Middle frontal gyrus (tissue), 1 donor: ENCODE measurements at regions not wholly inside any gene's neighbourhood (a gene's known extent, or its start where the extent isn't known, plus 50 kb on each side); places are given as distances from the start of the nearest gene placed in this dataset.
"Not testable (repeated sequence)": the region's sequence is repeated elsewhere in the genome, so short reads cannot be mapped to it uniquely, and the experiment has no call there.

ENCODE experiments used
- DNase-seq: peaks from one replicate; pipeline ENCODE4 v3.0.0-alpha.2; 2015; ENCODE audit warnings: low spot score; ENCODE audit errors: extremely low spot score

DNA sequence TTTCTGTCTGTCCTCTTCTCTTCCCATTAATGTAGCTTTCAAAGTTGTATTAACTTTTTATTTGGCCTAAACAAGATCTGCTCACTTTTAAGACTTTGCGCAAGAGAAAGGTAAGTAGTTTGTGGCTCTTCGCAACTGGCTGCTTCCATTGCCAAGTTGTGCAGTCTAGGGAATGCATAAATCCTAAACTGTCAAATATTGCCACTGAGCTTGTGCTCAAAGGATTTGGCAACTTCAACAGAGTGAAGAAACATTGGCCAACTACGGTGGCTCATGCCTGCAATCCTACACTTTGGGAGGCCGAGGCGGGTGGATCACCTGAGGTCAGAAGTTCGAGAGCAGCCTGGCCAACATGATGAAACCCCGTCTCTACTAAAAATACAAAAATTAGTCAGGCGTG, 826.4 kb downstream of the EPHA4 start:
- no peak for DNase-seq

DNA sequence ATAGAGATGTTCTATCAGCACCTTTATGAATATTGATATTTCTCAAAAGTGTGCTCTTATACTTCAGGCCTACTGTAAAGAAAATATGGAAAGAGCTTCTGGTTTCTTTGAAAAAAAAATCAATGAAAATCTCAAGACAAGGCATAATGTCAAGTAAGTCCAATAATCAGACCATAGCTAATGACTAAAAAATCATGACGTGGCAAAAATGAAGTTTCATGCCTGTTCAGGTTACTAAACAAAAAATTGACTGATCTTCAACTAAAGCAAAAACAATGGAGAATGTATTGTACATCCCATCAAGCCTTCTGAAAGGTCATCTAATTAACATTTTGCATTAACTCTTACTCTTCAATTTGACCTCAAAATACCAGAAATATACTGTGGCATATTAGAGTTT, 824.4 kb downstream of the EPHA4 start:
- no peak for DNase-seq

- DNase-seq: no peak
These were observed 823.1 kb downstream of the EPHA4 start for GRCh38 chr2:220748875-220749479.

DNA sequence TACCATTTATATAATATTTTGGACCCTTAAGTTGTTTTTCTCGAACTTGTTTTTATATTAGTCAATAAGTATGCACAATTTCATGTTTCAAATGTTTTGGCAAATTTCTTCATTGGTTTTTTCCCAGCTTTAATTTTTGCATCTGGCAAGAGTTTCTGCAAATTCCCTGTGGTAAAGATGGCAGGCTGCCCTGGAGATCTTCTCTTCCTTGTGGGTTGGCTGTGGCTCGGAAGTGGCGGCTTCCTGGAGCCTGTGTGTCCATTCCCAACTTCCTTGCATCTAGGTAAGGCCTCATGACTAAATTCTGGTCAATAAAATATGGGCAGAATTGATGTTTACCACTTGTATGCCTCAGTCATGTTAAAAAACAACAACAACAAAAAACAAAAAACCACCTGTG, 818.6 kb downstream of the EPHA4 start:
- no peak for DNase-seq

- DNase-seq: no peak
These were observed 815.5 kb downstream of the EPHA4 start for GRCh38 chr2:220756653-220757052.

DNA sequence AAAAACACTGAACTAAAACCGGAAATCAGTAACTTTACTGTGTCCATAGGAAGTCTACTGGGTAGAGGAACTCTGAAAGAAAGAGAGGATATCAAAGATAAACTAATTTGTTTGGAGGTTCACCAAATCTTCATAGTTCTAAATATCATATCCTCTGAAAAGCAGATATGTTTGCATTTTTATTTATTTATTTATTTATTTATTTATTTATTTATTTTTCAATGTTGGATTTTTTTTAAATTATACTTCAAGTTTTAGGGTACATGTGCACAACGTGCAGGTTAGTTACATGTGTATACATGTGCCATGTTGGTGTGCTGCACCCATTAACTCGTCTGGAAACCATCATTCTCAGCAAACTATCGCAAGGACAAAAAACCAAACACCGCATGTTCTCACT, 813.7 kb downstream of the EPHA4 start:
- not testable (repeated sequence) for DNase-seq

GRCh38 chr2:220764171-220764570, 807.9 kb downstream of the EPHA4 start:
- no peak for DNase-seq

- no peak for DNase-seq
These were observed 804.4 kb downstream of the EPHA4 start for GRCh38 chr2:220767591-220768255.

- no peak for DNase-seq
These were observed 796.1 kb downstream of the EPHA4 start for GRCh38 chr2:220775856-220776488.

- DNase-seq: not testable (repeated sequence)
These were observed 793.0 kb downstream of the EPHA4 start for GRCh38 chr2:220779076-220779475.

DNA sequence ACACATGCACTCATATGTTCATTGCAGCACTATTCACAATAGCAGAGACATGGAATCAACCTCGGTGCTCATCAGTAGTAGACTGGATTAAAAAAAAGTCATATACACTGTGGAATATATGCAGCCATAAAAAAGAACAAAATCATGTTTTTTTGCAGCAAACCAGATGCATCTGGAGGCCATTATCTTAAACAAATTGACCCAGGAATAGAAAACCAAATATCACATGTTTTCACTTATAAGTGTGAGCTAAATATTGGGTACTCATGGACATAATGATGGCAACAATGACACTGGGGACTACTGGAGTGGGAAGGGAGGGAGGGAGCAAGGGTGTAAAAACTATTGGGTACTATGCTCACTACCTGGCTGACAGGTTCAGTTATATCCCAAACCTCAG, 792.6 kb downstream of the EPHA4 start:
- no peak for DNase-seq

GRCh38 chr2:220779931-220780330, 792.2 kb downstream of the EPHA4 start:
- no peak for DNase-seq

- no peak for DNase-seq
These were observed 790.4 kb downstream of the EPHA4 start for GRCh38 chr2:220781622-220782241.

DNA sequence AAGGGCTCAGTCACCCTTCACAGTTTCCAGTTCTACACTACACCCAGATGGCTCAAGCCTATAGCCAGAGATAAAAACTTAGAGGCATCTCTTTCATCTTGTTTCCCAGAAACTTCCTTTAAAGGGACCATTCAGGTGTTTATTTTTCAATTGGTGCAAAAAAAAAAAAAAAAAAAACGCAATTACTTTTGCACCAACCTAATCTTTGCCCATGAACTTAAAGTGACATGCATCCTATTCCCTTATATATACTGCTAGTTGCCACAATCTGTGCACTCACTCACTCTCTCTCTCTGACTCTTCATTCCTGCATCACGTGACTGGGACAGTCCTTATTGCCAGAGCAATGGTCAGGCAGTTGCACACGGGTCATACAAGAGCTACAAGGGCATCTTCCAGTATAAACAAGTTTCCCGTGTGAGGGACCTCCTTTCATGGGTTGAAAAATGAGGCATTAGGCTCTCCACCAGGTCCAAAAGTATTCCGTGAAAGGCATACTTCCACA, 789.4 kb downstream of the EPHA4 start:
- DNase-seq: no peak

DNA sequence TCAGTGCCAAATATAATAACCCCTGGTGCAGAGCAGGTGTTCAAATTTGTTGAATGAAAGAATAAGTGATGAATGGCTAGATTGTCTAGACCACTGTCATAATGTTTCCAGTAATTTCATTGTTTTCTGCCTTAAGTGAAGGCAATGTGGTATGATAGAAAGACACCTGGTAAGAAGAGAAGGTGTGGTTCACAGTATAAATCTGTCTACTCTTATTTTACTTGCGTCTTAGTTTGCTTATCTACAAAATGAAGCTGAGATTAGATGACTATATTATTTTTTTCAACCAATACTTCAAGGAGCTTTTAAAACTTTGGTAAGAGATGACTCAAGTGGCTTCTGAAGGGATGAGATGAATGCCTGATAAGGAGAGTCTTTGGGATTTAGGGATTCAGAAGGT, 788.4 kb downstream of the EPHA4 start:
- no peak for DNase-seq

DNA sequence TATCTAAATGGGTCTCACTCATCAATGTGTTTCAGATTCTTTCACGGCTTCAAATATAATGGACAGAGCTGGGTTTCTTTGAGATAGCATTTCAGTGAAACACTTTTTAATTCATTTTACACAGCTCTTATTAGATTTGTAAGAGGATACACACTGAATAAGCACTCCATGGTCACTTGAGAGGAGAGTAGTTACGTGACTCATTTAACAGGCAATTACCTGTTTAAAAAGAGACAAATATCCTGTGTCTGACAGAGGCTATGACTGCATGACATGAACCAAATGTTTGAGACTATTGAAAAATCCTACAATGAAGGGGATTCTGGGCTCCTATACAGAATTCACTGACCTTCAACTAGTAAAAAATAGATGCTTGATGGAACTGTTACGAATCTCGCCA, 786.9 kb downstream of the EPHA4 start:
- no peak for DNase-seq

DNA sequence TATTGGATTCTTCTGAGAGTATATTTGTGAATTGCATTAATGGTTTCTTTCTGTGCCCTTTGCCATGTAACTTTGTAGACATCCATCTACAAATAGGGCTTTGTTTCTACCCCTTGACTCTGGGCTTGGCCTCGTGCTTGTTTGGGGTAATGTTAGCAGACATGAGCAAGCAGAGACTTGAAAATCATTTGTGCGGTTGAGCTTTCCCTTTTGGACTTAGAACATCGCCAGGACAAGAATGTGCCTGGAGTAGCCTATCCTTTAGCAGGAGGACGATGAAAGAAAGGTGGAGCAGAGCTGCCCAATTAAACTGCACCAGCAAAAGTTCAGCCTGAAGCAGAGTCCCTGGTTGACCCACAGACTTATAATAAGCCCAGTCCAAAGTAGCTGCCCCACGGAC, 785.9 kb downstream of the EPHA4 start:
- no peak for DNase-seq

DNA sequence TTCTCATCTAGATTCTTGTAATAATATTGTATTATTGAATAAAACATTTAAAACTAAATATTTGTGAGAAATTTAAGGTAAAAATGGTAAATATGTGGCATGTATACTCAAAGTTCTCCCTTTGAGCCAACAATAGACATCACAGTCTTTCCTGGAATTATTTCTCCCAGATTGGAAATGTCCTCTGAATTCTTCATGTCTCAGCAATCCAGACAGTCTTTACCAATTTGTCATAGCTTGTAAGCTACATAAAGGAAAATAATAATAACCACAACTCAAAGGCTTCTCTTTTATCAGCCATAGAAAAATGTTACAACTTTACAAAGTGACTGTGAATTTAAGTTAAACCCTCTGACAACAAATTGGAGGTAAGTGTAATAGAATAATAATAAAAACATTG, 784.9 kb downstream of the EPHA4 start:
- no peak for DNase-seq

- no peak for DNase-seq
These were observed 782.1 kb downstream of the EPHA4 start for GRCh38 chr2:220789961-220790360.

DNA sequence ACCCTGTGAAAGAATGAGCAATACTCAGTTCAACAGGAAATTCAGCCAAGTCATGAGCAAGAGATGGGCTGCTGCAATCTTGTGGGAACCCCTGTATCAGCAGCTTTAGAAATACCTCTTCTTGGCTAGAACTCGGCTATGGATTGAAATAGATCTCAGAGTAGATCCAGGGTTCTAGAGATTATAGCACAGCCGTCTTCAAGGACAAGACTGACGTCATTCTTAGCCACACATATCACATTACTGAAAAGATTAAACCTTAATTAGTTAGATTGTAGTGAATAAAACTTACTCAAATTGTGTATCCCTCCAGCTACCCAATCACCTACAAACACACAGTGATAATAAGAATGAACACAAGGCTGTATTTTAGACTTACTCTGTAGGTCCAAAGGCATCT, 776.4 kb downstream of the EPHA4 start:
- DNase-seq: no peak

DNA sequence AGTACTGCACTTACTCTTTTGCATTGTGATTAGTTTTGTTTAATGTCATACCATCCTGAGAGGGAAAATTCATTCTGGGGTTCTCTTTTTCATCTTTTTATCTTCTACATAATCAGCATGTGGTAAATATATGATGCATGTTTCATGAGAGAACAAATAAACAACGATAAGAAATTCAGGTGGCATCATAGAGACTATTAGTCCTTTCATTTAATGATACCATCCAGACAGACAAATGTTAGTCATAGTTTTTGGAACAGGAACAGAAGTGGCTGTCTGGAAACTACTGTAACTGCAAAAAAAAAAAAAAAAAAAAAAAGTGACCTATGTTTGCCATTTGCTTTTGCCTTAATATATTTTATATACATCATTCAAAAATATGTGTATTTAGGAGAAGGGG, 761.0 kb downstream of the EPHA4 start:
- no peak for DNase-seq

- DNase-seq: no peak
These were observed 760.0 kb downstream of the EPHA4 start for GRCh38 chr2:220811952-220812570.
